K562 (cell line): ENCODE measurements at regions not wholly inside any gene's neighbourhood (a gene's known extent, or its start where the extent isn't known, plus 50 kb on each side); places are given as distances from the start of the nearest gene placed in this dataset.

Experiments
- ATAC-seq: fragments of 200-7000 bp; cut with Tn5 transposase; 3 replicates; pipeline ENCODE4 v1.9.1; 2020; ENCODE audit warnings: moderate library complexity
- BruUV-seq: library from RNA; stranded (reverse); fragments of 400-500 nt; replicated peaks from 2 replicates; lab custom pipeline; 2021; lab: Mats Ljungman, UMichigan
- CTCF ChIA-PET: fragments of 300-600 bp; formaldehyde crosslinking; extraction: SDS; loops from one replicate; lab custom pipeline; 2021; ENCODE audit warnings: low intra/inter-chr PET ratio; lab: Yijun Ruan, JAX
- POLR2A ChIA-PET: fragments of 300-600, 350-650 bp; sonication (Branson Sonifier 250); formaldehyde crosslinking; extraction: SDS; loops from one replicate; lab custom pipeline; 2021; ENCODE audit warnings: antibody characterized with exemption, inconsistent platforms; lab: Yijun Ruan, JAX
- DNase-seq, 4 experiments: peaks; one replicate each; pipeline versions ENCODE4 v3.0.0 to v3.0.0-alpha.2; 2011 to 2018; ENCODE audit warnings: low spot score in 3 of 4, mixed read lengths in 3 of 4; ENCODE audit errors: extremely low read depth in 1 of 4
- FAIRE-seq: peaks from 2 replicates; lab custom pipeline; 2011; peaks lifted over from hg19 to GRCh38; lab: Jason Lieb, UNC
- H2AFZ ChIP-seq: 2 replicates; pipeline ENCODE4 v1.6.0; 2011; ENCODE audit warnings: low read depth, low read length, control low read depth, inconsistent platforms
- H3K27ac ChIP-seq: fragments of 200-600 bp; 3 replicates; pipeline ENCODE4 v1.8.0; 2011; ENCODE audit warnings: low read depth, mild to moderate bottlenecking, control low read depth, inconsistent platforms, low read length, moderate library complexity, mixed read lengths; ENCODE audit errors: extremely low read depth
- H3K27me3 ChIP-seq, 2 experiments: fragments of 300-600 bp in 1 of 2; 2 replicates in 1 of 2; 3 replicates in 1 of 2; pipeline versions ENCODE4 v1.6.0 to v1.8.0; 2011; ENCODE audit warnings: inconsistent platforms in 2 of 2, low read length in 2 of 2, mild to moderate bottlenecking in 1 of 2, mixed read lengths in 1 of 2, moderate library complexity in 1 of 2; ENCODE audit not compliant: control insufficient read depth in 2 of 2, insufficient read depth in 2 of 2
- H3K36me3 ChIP-seq: fragments of 300-600 bp; 3 replicates; pipeline ENCODE4 v1.8.0; 2011; ENCODE audit warnings: mild to moderate bottlenecking, low read length, inconsistent platforms; ENCODE audit not compliant: control insufficient read depth, insufficient read depth
- H3K4me1 ChIP-seq, 2 experiments: fragments of 200-600 bp in 1 of 2; replicated peaks in 1 of 2; 2 replicates in 1 of 2; 3 replicates in 1 of 2; pipeline versions ENCODE4 v1.5.1 to v1.8.0; 2011; ENCODE audit warnings: inconsistent platforms in 2 of 2, low read length in 2 of 2, mild to moderate bottlenecking in 1 of 2, mixed read lengths in 1 of 2, moderate library complexity in 1 of 2; ENCODE audit not compliant: control insufficient read depth in 2 of 2, insufficient read depth in 2 of 2
- H3K4me2 ChIP-seq: 2 replicates; pipeline ENCODE4 v1.6.1; 2011; ENCODE audit warnings: low read length, control low read depth, inconsistent platforms, mixed read lengths; ENCODE audit not compliant: insufficient read depth
- H3K4me3 ChIP-seq: fragments of 200-600 bp; sonication (generic), shearing (Covaris generic); 2 replicates; pipeline ENCODE4 v1.5.1; 2016; ENCODE audit warnings: control low read depth, inconsistent platforms
- H3K79me2 ChIP-seq: fragments of 200-600 bp; 3 replicates; pipeline ENCODE4 v1.8.0; 2011; ENCODE audit warnings: low read length, inconsistent platforms; ENCODE audit not compliant: control insufficient read depth, insufficient read depth
- H3K9ac ChIP-seq, 2 experiments: 2 replicates each; pipeline versions ENCODE4 v1.6.0 to v1.6.1; 2011; ENCODE audit warnings: low read depth in 2 of 2, low read length in 2 of 2, control low read depth in 1 of 2, inconsistent platforms in 1 of 2, mild to moderate bottlenecking in 1 of 2, mixed read lengths in 1 of 2; ENCODE audit not compliant: insufficient read depth in 1 of 2
- H3K9me1 ChIP-seq: one replicate; pipeline ENCODE4 v1.6.0; 2011; ENCODE audit warnings: inconsistent platforms, mild to moderate bottlenecking, low read length, moderate library complexity; ENCODE audit not compliant: control insufficient read depth, insufficient read depth
- H3K9me3 ChIP-seq: replicated peaks from 2 replicates; pipeline ENCODE4 v1.5.1; 2011; ENCODE audit warnings: low read depth, low read length, inconsistent platforms; ENCODE audit not compliant: control insufficient read depth, insufficient read depth
- H4K20me1 ChIP-seq: replicated peaks from 2 replicates; pipeline ENCODE4 v1.6.1; 2011; ENCODE audit warnings: low read length, inconsistent platforms, mixed read lengths; ENCODE audit not compliant: control insufficient read depth, insufficient read depth
- EGR1 ChIP-seq: fragments of 450-650 bp; conservative IDR thresholded peaks from 2 replicates; pipeline ENCODE4 v1.6.1; 2017; ENCODE audit warnings: mild to moderate bottlenecking
- ILK ChIP-seq: fragments of 450-650 bp; IDR thresholded peaks from 2 replicates; pipeline ENCODE4 v1.6.1; 2016; ENCODE audit warnings: missing genetic modification characterization, low read depth, mild to moderate bottlenecking, missing compliant biosample characterization, moderate library complexity, borderline replicate concordance
- MAZ ChIP-seq, 2 experiments: fragments of 450-650 bp in 1 of 2; sonication (generic) in 1 of 2; formaldehyde crosslinking; IDR thresholded peaks in 1 of 2; conservative IDR thresholded peaks in 1 of 2; 2 replicates each; pipeline versions ENCODE4 v1.4.0 to v1.5.0; 2020; ENCODE audit warnings: mild to moderate bottlenecking in 1 of 2, missing genetic modification reagents in 1 of 2
- NR2F6 ChIP-seq: fragments of 450-650 bp; formaldehyde crosslinking; IDR thresholded peaks from 2 replicates; pipeline ENCODE4 v1.4.0; 2020; ENCODE audit warnings: mild to moderate bottlenecking
- TEAD1 ChIP-seq, 2 experiments: fragments of 450-650 bp in 1 of 2; sonication (generic) in 1 of 2; formaldehyde crosslinking; IDR thresholded peaks; 2 replicates each; pipeline versions ENCODE4 v1.4.0 to v1.8.0; 2020 to 2022; ENCODE audit warnings: mild to moderate bottlenecking in 2 of 2, missing genetic modification reagents in 1 of 2
- in situ Hi-C: fragments of 300-500 bp; cut with MboI; formaldehyde crosslinking; loops from 4 replicates; pipeline ENCODE4 v1.15.0; 2018; ENCODE audit warnings: inconsistent platforms, mixed read lengths
- intact Hi-C: fragments of 100-400 bp; cut with micrococcal nuclease; formaldehyde crosslinking; loops from 2 replicates; pipeline ENCODE4 v1.14.2; 2022
- TF ChIP-seq, protein P1 (sequence below): sonication (generic); formaldehyde crosslinking; IDR thresholded peaks from 2 replicates; pipeline ENCODE4 v1.8.1; 2023; ENCODE audit warnings: mild to moderate bottlenecking, missing genetic modification reagents
- TF ChIP-seq, protein P2 (sequence below): IDR thresholded peaks from 2 replicates; pipeline ENCODE4 v1.6.1; 2011; ENCODE audit not compliant: insufficient read length; ENCODE audit errors: extremely low read depth
- TF ChIP-seq, protein P3 (sequence below): fragments of 450-650 bp; IDR thresholded peaks from one replicate; pipeline ENCODE4 v1.6.1; 2018; ENCODE audit warnings: mild to moderate bottlenecking, moderate library complexity; ENCODE audit not compliant: partially characterized antibody
- TF ChIP-seq, protein P4 (sequence below): IDR thresholded peaks from 2 replicates; pipeline ENCODE4 v1.6.1; 2011; ENCODE audit warnings: borderline replicate concordance, low read depth, mild to moderate bottlenecking, moderate library complexity, low read length; ENCODE audit not compliant: insufficient read depth, poor library complexity, severe bottlenecking

DNA sequence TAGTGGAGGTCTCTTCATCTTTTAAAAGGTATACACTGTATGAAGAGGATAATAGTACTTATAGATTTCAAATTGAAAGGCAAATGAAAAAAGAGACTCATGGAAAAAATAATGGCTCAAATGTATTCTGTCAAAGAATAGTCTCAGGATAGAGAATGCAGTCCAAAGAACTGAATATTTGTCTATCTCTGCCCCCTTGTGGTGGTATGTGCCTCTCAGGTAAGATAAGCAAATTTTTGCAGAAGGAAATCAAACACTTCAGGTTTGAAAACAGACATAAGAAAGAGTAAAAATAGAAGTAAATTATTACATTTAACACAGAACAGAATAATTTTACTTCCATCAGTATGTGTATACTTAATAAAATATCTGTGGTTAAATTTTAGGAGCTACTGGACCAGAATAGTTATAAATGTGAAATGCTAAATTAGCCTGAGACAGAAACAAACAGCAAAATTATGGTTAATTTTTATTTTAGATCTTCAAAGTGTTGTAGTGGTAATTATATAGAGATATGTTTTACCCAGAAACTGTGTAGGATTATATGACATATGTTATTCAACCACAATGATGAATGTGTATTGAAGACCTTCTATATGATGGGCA lies 164.4 kb upstream of the PALMD start:
- no peaks in the 10 kb centered on the region for H3K9me3 ChIP-seq
- H3K36me3 ChIP-seq = no peaks in the 10 kb centered on the region
- H3K4me1 ChIP-seq = no peaks in the 10 kb centered on the region
- no peak overlapping the region for H3K4me3 ChIP-seq
- intact Hi-C loops (loop anchor here (1.0 to 5.0 kb wide), 4 partner anchors 46 to 301 kb away; partner anchors contain the start of gene PALMD), in situ Hi-C loops (no loop called here)
- no peaks in the 10 kb centered on the region for H3K9me1 ChIP-seq
- H3K79me2 ChIP-seq = no peaks in the 10 kb centered on the region
- peak; percentile 35 to 69 (median 38) for DNase-seq
- no peaks in the 10 kb centered on the region for H4K20me1 ChIP-seq
- H3K27me3 ChIP-seq = no peaks in the 10 kb centered on the region
- peak; percentile 40 for FAIRE-seq
- CTCF ChIA-PET = interaction anchor here (1.8 to 1.9 kb wide), 2 partner anchors 301 to 302 kb away, joined by 8 to 10 read pairs; no protein-coding TSS in a partner anchor
- BruUV-seq = no TSS peak
- H3K27ac ChIP-seq = no peak overlapping the region
- H3K4me2 ChIP-seq = no peak overlapping the region
- H3K9ac ChIP-seq = no peak overlapping the region
- no peak overlapping the region for H2AFZ ChIP-seq
- POLR2A ChIA-PET = interaction anchor here (0.7 kb wide), 1 partner anchor 8 kb away, joined by 4 read pairs; no protein-coding TSS in a partner anchor
- peak; percentile 89 for ATAC-seq
- TF ChIP-seq EGR1 (no peak), MAZ (CRISPR knock-in tag; conservative IDR thresholded peaks at IDR 0.05 in 1 of 2, IDR thresholded peaks at IDR 0.05 in 1 of 2) (no peak), TEAD1 (CRISPR knock-in tag; IDR thresholded peaks at IDR 0.05) (0 out of 4 replicates have a peak, but pooled peaks of 1 of the 2 experiments have one; percentile 29), ILK (tag) (no peak), NR2F6 (CRISPR knock-in tag) (no peak)
- TF ChIP-seq, protein P1, sequence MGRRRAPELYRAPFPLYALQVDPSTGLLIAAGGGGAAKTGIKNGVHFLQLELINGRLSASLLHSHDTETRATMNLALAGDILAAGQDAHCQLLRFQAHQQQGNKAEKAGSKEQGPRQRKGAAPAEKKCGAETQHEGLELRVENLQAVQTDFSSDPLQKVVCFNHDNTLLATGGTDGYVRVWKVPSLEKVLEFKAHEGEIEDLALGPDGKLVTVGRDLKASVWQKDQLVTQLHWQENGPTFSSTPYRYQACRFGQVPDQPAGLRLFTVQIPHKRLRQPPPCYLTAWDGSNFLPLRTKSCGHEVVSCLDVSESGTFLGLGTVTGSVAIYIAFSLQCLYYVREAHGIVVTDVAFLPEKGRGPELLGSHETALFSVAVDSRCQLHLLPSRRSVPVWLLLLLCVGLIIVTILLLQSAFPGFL (CRISPR knock-in tag) = no peak
- TF ChIP-seq, protein P2, sequence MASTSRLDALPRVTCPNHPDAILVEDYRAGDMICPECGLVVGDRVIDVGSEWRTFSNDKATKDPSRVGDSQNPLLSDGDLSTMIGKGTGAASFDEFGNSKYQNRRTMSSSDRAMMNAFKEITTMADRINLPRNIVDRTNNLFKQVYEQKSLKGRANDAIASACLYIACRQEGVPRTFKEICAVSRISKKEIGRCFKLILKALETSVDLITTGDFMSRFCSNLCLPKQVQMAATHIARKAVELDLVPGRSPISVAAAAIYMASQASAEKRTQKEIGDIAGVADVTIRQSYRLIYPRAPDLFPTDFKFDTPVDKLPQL = no peak
- TF ChIP-seq, protein P3, sequence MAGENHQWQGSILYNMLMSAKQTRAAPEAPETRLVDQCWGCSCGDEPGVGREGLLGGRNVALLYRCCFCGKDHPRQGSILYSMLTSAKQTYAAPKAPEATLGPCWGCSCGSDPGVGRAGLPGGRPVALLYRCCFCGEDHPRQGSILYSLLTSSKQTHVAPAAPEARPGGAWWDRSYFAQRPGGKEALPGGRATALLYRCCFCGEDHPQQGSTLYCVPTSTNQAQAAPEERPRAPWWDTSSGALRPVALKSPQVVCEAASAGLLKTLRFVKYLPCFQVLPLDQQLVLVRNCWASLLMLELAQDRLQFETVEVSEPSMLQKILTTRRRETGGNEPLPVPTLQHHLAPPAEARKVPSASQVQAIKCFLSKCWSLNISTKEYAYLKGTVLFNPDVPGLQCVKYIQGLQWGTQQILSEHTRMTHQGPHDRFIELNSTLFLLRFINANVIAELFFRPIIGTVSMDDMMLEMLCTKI = no peak
- TF ChIP-seq, protein P4, sequence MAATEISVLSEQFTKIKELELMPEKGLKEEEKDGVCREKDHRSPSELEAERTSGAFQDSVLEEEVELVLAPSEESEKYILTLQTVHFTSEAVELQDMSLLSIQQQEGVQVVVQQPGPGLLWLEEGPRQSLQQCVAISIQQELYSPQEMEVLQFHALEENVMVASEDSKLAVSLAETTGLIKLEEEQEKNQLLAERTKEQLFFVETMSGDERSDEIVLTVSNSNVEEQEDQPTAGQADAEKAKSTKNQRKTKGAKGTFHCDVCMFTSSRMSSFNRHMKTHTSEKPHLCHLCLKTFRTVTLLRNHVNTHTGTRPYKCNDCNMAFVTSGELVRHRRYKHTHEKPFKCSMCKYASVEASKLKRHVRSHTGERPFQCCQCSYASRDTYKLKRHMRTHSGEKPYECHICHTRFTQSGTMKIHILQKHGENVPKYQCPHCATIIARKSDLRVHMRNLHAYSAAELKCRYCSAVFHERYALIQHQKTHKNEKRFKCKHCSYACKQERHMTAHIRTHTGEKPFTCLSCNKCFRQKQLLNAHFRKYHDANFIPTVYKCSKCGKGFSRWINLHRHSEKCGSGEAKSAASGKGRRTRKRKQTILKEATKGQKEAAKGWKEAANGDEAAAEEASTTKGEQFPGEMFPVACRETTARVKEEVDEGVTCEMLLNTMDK = peak; percentile 35
